Caco-2 (cell line): ENCODE measurements at regions not wholly inside any gene's neighbourhood (a gene's known extent, or its start where the extent isn't known, plus 50 kb on each side); places are given as distances from the start of the nearest gene placed in this dataset.

Source experiments
- BruUV-seq: library from RNA; stranded (reverse); fragments of 400-500 nt; replicated peaks from 2 replicates; lab custom pipeline; 2021; lab: Mats Ljungman, UMichigan
- CTCF ChIA-PET: fragments of 300-600 bp; sonication (Branson Sonifier 250); formaldehyde crosslinking; loops from one replicate; lab custom pipeline; 2022; ENCODE audit warnings: antibody characterized with exemption; lab: Charles Lee
- POLR2A ChIA-PET: fragments of 300-600 bp; sonication (Branson Sonifier 250); formaldehyde crosslinking; loops from one replicate; lab custom pipeline; 2022; ENCODE audit warnings: antibody characterized with exemption; lab: Charles Lee
- DNase-seq, 2 experiments: peaks; one replicate each; pipeline versions ENCODE4 v3.0.0 to v3.0.0-alpha.2; 2020 to 2022
- H3K27me3 ChIP-seq: replicated peaks from 2 replicates; pipeline ENCODE4 v1.6.0; 2011; ENCODE audit warnings: low read length; ENCODE audit not compliant: control insufficient read depth, insufficient read depth
- H3K36me3 ChIP-seq: 2 replicates; pipeline ENCODE4 v1.5.1; 2011; ENCODE audit warnings: low read length; ENCODE audit not compliant: control insufficient read depth, insufficient read depth
- H3K4me1 ChIP-seq: fragments of 250-450 bp; sonication (Bioruptor Pico); 2 replicates; pipeline ENCODE4 v1.5.1; 2020; ENCODE audit warnings: mild to moderate bottlenecking
- H3K4me3 ChIP-seq: 2 replicates; pipeline ENCODE4 v1.5.1; 2011; ENCODE audit warnings: low read depth, mild to moderate bottlenecking, control low read depth, low read length
- H3K9me3 ChIP-seq: fragments of 250-450 bp; sonication (Bioruptor Pico); 2 replicates; pipeline ENCODE4 v1.5.1; 2020; ENCODE audit warnings: mild to moderate bottlenecking, moderate library complexity
- H3K27ac Mint-ChIP-seq: one replicate; pipeline ENCODE4 v1.8.0; 2022; ENCODE audit warnings: mixed read lengths; ENCODE audit not compliant: unreplicated experiment
- H3K27me3 Mint-ChIP-seq: one replicate; pipeline ENCODE4 v1.8.0; 2022; ENCODE audit warnings: mixed read lengths; ENCODE audit not compliant: insufficient read depth, unreplicated experiment
- H3K36me3 Mint-ChIP-seq: one replicate; pipeline ENCODE4 v1.8.0; 2022; ENCODE audit warnings: mild to moderate bottlenecking, mixed read lengths; ENCODE audit not compliant: insufficient read depth, unreplicated experiment
- H3K4me1 Mint-ChIP-seq: one replicate; pipeline ENCODE4 v1.8.0; 2022; ENCODE audit warnings: low read depth, mixed read lengths; ENCODE audit not compliant: unreplicated experiment
- H3K4me3 Mint-ChIP-seq: one replicate; pipeline ENCODE4 v1.8.0; 2022; ENCODE audit warnings: mild to moderate bottlenecking, moderate library complexity, mixed read lengths; ENCODE audit not compliant: unreplicated experiment
- H3K9me3 Mint-ChIP-seq: one replicate; pipeline ENCODE4 v1.8.0; 2022; ENCODE audit warnings: mixed read lengths; ENCODE audit not compliant: unreplicated experiment
- intact Hi-C: fragments of 100-400 bp; cut with micrococcal nuclease; formaldehyde crosslinking; loops from one replicate; pipeline ENCODE4 v1.10.0; 2022; ENCODE audit not compliant: unreplicated experiment
- TF ChIP-seq, protein P1 (sequence below), 2 experiments: fragments of 200-600 bp in 1 of 2; IDR thresholded peaks; 1 replicate in 1 of 2; 2 replicates in 1 of 2; pipeline versions ENCODE4 v1.5.1 to v1.8.0; 2011 to 2022; ENCODE audit warnings: antibody characterized with exemption in 1 of 2, control low read depth in 1 of 2, inconsistent platforms in 1 of 2, low read depth in 1 of 2, low read length in 1 of 2, mild to moderate bottlenecking in 1 of 2, moderate library complexity in 1 of 2; ENCODE audit not compliant: insufficient read depth in 1 of 2, severe bottlenecking in 1 of 2, unreplicated experiment in 1 of 2

DNA sequence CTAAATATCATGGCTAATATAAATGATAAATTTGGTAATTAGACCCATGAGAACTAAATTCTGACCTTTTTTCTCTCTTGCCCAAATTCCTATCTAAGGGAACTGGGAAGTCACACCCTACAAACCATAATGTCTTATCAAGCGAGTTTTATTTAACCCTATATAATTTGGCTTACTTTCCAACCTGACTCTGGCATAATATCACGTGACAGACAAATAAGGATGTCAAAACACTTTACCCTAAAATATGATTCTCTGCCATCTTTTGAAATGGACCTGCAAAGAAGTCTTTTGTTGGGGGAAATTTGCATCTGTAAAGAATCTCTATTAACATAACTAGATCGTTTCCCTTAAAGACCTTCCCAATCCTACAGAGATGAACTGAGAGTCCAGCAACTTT lies 1823.5 kb upstream of the LRRTM1 start:
- intact Hi-C loops, result no loop called here
- H3K4me3 ChIP-seq, result no peak overlapping the region
- H3K27me3 Mint-ChIP-seq, result no peaks in the 10 kb centered on the region
- no TSS peak for BruUV-seq
- DNase-seq, result no peak
- no peaks in the 10 kb centered on the region for H3K36me3 Mint-ChIP-seq
- H3K9me3 Mint-ChIP-seq, result no peaks in the 10 kb centered on the region
- no peak overlapping the region for H3K27ac Mint-ChIP-seq
- no peaks in the 10 kb centered on the region for H3K4me1 Mint-ChIP-seq
- no peaks in the 10 kb centered on the region for H3K4me1 ChIP-seq
- H3K9me3 ChIP-seq, result no peaks in the 10 kb centered on the region
- no peaks in the 10 kb centered on the region for H3K27me3 ChIP-seq
- H3K36me3 ChIP-seq, result no peaks in the 10 kb centered on the region
- ChIA-PET CTCF (no interaction called here), POLR2A (no interaction called here)
- H3K4me3 Mint-ChIP-seq, result no peak overlapping the region
- TF ChIP-seq, protein P1, sequence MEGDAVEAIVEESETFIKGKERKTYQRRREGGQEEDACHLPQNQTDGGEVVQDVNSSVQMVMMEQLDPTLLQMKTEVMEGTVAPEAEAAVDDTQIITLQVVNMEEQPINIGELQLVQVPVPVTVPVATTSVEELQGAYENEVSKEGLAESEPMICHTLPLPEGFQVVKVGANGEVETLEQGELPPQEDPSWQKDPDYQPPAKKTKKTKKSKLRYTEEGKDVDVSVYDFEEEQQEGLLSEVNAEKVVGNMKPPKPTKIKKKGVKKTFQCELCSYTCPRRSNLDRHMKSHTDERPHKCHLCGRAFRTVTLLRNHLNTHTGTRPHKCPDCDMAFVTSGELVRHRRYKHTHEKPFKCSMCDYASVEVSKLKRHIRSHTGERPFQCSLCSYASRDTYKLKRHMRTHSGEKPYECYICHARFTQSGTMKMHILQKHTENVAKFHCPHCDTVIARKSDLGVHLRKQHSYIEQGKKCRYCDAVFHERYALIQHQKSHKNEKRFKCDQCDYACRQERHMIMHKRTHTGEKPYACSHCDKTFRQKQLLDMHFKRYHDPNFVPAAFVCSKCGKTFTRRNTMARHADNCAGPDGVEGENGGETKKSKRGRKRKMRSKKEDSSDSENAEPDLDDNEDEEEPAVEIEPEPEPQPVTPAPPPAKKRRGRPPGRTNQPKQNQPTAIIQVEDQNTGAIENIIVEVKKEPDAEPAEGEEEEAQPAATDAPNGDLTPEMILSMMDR (IDR thresholded peaks at IDR 0.05; ENCODE audit: insufficient read depth in 1 of 2, low read depth in 1 of 2, low read length in 1 of 2, severe bottlenecking in 1 of 2, unreplicated experiment in 1 of 2), result no peak

DNA sequence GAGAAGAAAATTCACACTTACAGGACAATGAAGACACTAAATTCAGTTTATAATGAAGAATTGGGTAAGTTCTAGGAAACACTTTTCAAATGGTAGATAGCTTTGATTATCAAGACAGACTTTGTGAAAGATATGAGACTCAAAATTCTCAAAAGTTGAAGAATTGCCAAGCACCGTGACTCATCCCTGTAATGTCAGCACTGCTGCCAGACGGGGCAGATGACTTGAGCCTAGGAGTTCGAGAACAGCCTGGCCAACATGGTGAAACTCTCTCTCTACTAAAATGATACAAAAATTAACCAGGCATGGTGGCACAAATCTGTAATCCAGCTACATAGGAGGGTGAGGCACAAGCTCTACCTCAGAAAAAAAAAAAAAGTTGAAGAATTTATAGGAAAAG lies 1820.1 kb upstream of the LRRTM1 start:
- no peaks in the 10 kb centered on the region for H3K36me3 Mint-ChIP-seq
- no peak overlapping the region for H3K4me3 Mint-ChIP-seq

DNA sequence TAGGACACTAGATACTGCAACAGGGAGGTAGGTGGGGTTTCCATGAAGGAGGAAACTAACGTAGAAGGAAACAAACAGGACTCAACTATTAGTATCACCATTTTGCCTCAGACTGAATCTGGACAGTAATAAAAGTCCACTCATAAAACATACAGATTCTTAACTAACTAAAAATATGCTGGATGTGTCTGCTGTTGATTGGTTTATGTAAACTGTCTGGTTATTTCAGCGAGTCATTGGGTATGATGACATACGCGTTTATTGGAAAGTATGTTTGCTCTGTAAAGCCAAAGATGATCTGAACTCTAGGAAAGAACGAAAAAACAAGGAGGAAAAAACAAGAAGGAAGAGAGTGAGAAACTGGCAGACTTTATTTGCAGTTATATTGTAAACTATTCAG lies 1816.1 kb upstream of the LRRTM1 start:
- no peaks in the 10 kb centered on the region for H3K9me3 Mint-ChIP-seq
- H3K4me3 Mint-ChIP-seq, result no peak overlapping the region
- Histone ChIP-seq H3K36me3 (no peaks in the 10 kb centered on the region), H3K4me1 (peaks cover 22% of the 10 kb centered on the region), H3K4me3 (no peak overlapping the region), H3K27me3 (no peaks in the 10 kb centered on the region), H3K9me3 (no peaks in the 10 kb centered on the region)
- no peaks in the 10 kb centered on the region for H3K36me3 Mint-ChIP-seq
- DNase-seq, result no peak
- peaks cover 15% of the 10 kb centered on the region for H3K4me1 Mint-ChIP-seq
- TF ChIP-seq, protein P1 (IDR thresholded peaks at IDR 0.05; ENCODE audit: insufficient read depth in 1 of 2, low read depth in 1 of 2, low read length in 1 of 2, severe bottlenecking in 1 of 2, unreplicated experiment in 1 of 2), result no peak
- intact Hi-C loops, result no loop called here
- BruUV-seq, result no TSS peak
- ChIA-PET POLR2A (no interaction called here), CTCF (no interaction called here)
- H3K27ac Mint-ChIP-seq, result no peak overlapping the region
- no peaks in the 10 kb centered on the region for H3K27me3 Mint-ChIP-seq

More for the DNA sequence above, 1820.1 kb upstream of the LRRTM1 start:
- POLR2A ChIA-PET, result no interaction called here
- BruUV-seq, result no TSS peak
- TF ChIP-seq, protein P1 (IDR thresholded peaks at IDR 0.05; ENCODE audit: insufficient read depth in 1 of 2, low read depth in 1 of 2, low read length in 1 of 2, severe bottlenecking in 1 of 2, unreplicated experiment in 1 of 2), result no peak
- no peaks in the 10 kb centered on the region for H3K36me3 ChIP-seq
- H3K9me3 Mint-ChIP-seq, result no peaks in the 10 kb centered on the region
- H3K9me3 ChIP-seq, result no peaks in the 10 kb centered on the region
- DNase-seq, result no peak
- H3K4me1 ChIP-seq, result peaks cover 22% of the 10 kb centered on the region
- H3K27me3 ChIP-seq, result no peaks in the 10 kb centered on the region
- no peak overlapping the region for H3K4me3 ChIP-seq
- CTCF ChIA-PET, result no interaction called here
- intact Hi-C loops, result no loop called here
- H3K27me3 Mint-ChIP-seq, result no peaks in the 10 kb centered on the region
- peaks cover 15% of the 10 kb centered on the region for H3K4me1 Mint-ChIP-seq
- H3K27ac Mint-ChIP-seq, result no peak overlapping the region
